HG03139 (cell line): ENCODE measurements at regions not wholly inside any gene's neighbourhood (a gene's known extent, or its start where the extent isn't known, plus 50 kb on each side); places are given as distances from the start of the nearest gene placed in this dataset.
"Not testable (repeated sequence)": the region's sequence is repeated elsewhere in the genome, so short reads cannot be mapped to it uniquely, and the experiment has no call there.

ENCODE experiments used
- ATAC-seq: cut with Tn5 transposase; IDR thresholded peaks from one replicate; pipeline ENCODE4 v1.9.1; 2021; ENCODE audit not compliant: unreplicated experiment

DNA sequence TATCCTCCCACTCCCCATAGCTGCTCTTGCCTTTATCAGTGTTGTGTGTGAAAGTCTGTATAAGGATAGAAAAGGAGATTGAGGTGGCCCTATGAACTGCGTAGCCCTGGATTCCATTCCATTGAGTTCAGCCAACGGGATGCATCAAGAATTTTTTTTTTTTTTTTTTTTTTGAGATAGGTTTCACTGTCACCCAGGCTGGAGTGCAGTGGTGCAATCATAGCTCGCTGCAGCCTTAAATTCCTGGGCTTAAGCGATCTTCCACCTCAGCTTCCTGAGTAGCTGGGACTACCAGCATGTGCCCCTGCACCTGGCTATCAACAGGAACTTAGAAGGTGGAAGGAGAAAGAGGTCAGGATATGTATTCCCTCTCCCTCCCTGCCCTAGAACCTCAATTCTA lies 187.2 kb upstream of the SPRY1 start:
- ATAC-seq = no peak

DNA sequence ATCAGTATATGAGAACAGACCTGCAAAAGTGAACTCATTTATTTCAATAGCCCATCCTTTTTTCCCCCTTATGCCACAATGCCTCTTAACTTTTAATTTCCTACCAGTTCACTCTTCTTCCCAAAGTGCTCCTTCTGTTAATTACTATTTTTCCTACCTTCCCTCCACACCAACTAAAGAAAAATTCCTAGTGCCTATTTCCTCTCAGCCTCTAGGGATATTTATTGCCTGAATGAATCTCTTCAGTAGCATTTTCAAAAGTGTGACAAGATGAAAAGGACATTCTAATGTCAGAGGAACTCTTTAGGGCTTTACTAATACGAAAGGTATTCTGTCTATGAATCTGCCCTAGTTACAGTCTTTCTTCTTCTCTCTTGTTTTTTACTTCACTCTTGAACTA lies 181.1 kb upstream of the SPRY1 start:
- no peak for ATAC-seq

DNA sequence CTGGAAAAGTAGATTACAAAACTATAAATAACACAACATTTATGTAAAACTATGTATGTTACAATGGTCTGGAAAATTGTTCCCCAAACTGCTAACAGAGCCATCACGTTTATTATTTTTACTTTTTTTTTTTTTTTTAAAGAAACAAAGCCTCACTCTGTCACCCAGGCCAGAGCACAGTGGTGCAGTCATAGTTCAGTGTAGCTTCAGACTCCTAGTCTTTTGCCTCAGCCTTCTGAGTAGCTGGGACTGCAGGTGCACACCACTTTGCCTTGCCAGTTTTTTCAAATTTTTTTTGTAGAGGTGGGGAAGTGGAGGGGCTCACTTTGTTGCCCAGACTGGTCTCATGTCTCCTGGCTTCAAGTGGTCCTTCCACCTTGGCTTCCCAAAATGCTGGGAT lies 180.1 kb upstream of the SPRY1 start:
- no peak for ATAC-seq

DNA sequence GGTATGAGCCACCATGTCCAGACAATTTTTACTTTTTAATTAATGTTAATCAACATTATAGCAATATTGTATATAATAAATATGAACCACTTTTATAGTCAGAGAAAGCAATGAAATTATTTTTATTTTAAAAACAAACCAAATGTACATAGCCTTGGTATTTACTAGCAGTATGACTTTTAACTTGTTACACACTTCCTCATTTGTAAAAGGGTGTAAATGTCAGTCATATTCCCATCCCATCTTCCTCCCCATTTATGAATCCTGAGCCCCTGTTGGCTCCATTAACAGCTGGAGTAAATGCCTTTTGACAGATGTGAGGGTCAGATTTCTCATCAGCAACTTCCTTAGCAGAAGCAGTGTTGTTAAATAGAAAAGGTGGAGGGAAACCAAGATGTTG lies 179.6 kb upstream of the SPRY1 start:
- ATAC-seq = no peak

DNA sequence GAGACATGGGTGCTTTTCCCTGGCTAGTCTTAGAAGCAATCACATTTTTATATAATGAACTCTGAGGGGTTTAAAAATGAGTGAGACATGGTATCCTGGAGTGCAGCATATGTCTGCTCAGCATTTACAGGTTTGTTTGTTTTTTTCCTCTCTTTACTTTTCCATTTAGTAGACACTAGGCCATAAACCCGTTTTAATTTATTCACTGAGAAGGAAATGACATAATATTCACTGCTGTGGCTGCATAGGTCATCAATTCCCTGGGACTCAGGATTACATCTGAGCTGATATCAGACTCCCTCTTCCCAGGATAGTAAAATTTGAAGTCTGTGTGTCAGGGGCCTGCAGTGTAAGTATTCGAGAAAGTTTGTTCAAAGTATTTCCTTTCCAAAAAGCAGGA lies 178.9 kb upstream of the SPRY1 start:
- ATAC-seq = no peak

DNA sequence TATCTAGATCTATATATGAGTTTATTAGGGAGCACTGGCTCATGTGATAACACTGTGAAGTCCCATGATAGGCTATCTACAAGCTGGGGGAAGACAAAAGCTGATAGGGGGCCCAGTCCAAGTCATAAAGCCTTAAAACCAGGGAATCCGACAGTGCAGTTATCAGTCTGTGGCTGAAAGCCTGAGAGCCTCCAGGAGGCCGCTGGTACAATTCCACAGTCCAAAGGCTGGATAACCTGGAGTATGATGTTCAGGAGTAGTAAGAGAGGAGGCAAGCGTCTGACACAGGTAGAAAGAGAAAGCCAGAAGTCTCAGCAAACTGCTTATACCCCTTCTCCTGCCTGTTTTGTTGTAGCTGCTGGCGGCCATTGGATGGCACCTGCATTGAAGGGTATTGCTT lies 177.6 kb upstream of the SPRY1 start:
- ATAC-seq = no peak

DNA sequence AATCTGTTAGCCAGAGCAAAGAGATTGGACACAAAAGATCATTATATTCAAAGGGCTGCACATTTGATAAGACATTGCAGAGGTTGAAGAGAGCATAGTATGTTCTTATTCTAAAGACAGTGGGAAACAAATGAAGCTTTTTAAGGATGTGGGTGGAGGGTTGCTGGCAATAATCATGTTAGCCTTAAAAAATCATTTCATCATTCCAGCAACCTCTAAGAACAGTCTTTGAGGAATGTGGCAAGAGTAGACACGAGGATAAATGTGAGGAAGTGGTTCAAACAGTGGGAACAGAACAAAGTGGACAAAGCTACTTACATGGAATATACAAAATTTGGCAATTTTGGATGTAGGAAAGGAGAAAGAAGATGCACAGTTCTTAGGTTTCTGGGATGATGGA lies 167.3 kb upstream of the SPRY1 start:
- ATAC-seq = no peak

DNA sequence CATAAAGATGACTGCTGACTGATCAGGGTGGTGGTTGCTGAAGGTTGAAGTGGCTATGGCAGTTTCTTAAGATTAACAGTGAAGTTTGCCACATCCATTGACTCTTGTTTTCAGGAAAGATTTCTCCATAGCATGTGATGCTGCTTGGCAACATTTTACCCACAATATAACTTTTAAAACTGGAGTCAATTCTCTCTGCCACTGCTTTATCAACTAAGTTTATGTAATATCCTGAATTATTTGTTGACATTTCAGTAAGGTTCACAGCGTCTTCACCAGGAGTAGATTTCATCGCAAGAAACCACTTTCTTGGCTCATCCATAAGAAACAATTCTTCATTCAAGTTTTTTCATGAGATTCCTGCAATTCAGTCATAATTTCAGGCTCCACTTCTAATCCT lies 166.5 kb upstream of the SPRY1 start:
- no peak for ATAC-seq

DNA sequence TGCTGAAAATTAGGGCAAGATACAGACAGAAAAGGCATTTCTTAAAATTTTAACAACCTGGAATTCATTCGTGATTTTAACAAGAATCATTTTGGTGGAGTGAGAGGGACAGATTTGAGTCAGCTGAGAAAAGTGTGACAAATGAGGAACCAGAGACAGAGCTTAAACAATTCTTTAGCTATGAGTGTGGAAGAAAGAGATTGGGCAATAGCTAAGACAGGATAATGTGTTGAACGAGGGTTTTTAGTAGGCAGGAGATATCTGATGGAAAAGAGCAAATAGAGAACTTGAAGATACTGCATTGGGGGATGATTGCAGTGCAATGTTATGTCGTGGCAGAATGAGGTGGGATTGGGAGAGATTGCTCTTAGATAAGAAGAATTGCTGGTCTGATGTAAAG lies 164.2 kb upstream of the SPRY1 start:
- ATAC-seq = no peak

DNA sequence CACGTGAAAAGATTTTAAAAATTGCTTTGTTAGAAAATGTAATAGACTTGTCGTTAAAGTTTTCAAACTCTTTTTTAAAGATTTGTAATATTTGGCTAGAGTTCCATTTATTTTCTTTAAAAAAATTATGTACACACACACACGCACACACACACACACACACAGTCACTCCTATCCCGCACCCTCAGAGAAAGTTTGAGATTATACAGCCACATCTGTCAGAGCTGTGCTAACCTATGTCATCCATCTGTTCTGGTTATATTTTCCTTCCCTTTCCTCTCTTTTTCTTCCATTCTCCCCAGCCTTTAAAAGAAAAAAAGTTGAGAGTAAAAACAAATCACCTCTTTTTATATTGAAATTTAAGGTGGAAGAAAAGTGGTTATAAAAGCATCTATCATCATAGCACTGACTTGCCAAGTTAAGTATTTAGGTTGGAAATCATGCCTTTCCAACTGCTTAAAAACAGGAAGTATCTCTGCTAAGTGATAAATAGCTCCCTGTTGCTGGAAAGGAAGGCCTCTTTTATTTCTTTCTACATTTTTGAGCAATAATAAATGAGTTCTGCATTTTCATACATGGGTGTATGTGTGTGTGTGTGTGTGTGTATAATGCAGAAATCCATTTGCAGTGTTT lies 163.3 kb upstream of the SPRY1 start:
- ATAC-seq = no peak

DNA sequence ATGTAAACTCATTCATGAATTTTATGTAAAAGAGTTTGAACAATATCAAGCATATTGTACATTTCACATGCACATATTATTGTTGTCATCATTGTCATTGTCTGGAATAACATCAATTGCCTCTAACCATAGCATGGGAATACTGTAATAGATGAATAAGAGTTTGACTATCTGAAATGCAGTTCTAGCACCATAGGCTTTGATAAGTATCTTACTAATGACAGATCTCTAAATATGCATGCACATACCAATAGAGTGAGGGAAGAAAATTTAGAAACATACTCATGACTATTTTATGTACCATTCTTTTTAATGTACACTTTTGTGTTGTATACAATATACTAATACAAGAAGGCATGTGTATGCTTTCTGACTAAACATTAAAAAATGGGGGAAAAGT lies 161.6 kb upstream of the SPRY1 start:
- ATAC-seq = no peak

DNA sequence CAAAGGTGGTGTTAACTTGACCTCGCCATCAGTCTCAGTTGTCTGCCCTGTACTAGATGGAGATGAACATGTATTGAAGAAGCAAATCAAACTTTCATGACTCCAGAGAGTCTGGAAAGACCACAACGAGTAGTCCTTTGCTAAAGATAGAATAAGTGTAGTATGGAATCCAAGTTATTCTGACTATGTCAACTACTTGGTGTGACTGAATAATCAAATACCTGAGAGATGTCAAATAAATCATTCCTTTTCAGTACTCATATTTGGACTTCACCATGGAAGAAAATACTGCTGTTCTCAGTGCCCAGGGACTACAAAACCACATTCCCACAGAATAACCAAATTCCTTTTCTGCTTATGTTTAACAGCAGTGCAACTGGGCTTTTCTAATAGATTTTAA lies 161.2 kb upstream of the SPRY1 start:
- ATAC-seq = no peak

DNA sequence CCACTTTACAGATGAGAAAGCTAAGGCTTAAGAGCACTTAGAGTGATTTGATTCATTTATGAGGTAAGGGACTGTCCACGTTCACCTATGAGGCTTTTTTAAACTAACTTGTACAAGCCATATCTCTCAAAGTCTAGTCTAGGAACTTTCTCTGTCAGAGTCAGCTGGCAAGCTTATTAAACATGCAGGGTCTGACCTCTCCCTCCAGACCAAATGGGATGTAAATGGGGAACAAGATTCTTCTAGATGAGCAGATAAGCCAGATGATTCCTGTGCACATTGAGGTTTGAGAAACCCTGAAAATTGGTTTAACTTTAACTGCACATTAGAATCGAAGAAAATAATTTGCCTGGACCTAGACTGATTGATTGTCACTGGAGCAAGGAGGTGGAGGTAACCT lies 160.0 kb upstream of the SPRY1 start:
- ATAC-seq = no peak

DNA sequence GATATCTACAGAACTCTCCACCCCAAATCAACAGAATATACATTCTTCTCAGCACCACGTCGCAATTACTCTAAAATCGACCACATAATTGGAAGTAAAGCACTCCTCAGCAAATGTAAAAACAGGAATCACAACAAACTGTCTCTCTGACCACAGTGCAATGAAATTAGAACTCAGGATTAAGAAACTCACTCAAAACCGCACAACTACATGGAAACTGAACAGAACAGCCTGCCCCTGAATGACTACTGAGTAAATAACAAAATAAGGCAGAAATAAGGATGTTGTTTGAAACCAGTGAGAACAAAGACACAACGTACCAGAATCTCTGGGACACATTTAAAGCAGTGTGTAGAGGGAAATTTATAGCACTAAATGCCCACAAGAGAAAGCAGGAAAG lies 156.3 kb upstream of the SPRY1 start:
- not testable (repeated sequence) for ATAC-seq

DNA sequence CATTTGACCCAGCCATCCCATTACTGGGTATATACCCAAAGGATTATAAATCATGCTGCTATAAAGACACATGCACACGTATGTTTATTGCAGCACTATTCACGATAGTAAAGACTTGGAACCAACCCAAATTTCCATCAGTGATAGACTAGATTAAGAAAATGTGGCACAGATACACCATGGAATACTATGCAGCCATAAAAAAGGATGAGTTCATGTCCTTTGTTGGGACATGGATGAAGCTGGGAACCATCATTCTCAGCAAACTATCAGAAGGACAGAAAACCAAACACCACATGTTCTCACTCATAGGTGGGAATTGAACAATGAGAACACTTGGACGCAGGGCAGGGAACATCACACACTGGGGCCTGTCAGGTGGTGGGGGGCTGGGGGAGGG lies 153.4 kb upstream of the SPRY1 start:
- ATAC-seq = not testable (repeated sequence)

DNA sequence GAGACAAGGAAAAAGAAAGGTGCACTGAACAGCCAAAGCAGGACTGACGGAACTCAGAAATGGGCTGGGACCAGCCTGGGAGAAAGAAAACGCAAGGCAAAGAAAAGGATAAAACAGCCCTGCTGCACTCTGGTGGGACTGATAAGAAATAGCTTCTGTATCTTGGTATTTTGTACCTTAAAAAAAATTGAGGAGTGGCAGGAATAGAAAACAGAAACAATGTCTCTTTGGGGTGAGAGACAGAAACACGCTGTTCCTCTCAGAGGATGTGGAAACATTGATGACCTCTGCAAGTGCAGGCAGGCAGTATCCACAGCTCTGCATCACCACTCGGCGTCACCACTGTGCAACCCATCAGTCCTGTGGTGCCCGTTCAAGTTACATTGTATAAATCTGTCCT lies 152.5 kb upstream of the SPRY1 start:
- peak; percentile 65 for ATAC-seq

DNA sequence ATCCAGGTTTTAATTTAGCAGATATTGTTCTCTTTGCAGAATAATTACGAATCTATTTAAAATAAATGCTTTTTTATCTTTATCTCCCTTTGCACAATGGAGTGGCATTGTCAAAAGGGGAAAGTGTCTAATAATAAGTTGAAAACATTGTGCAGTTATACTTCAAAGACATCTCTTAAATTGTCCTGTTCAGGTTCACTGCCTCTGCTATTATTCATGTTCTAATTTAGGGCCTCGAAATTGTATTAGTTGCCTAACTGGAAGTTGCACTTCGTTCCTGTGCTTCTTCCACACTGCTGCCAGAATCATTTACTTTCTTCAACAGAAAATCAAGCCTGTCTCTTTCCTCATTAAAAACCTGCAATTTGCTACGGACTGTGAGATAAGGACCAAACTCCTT lies 150.5 kb upstream of the SPRY1 start:
- ATAC-seq = no peak

DNA sequence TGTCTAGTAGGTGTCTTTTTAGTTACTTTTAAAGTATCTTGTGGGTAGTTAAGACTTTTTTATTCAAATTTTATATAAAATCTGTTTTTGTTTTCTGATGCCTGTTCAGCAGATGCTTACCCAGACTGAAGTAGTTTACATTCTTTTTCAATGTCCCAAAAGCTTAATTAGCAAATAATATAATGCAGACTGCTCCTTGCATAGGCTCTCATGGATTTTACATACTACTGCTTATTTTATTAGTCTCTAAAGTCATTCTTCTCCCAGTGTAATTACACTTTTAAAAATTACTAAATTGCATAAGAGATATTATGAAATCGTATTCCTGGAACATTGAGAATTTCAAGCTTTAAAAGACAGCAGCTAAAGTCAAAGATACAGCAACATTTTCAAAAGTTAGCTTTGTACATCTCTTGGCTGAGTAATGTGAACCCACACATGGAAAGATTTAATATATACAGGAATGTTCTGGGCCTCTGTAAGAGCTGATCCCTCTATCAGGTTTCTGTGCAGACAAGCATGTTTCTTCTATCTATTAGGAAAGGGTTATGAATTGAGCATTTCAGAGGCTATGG lies 148.4 kb upstream of the SPRY1 start:
- no peak for ATAC-seq

DNA sequence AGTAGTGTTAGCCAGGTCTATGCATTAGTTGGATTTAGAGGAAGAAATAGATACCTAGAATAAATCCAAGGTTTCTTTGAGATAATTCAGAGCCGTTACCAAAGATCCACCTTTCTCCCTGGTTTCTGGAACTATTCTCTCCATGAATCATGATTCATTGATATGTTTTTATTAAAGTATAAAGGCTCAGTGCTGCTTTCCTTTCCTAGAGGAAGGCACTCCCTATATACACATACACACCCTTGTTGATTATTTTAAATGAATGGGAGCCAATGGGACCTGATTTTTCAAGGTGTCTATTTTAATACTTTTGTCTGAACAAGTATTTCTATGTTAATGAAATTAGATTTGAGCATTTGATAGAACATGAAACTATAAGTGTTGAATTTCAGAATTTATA lies 146.8 kb upstream of the SPRY1 start:
- ATAC-seq = no peak

DNA sequence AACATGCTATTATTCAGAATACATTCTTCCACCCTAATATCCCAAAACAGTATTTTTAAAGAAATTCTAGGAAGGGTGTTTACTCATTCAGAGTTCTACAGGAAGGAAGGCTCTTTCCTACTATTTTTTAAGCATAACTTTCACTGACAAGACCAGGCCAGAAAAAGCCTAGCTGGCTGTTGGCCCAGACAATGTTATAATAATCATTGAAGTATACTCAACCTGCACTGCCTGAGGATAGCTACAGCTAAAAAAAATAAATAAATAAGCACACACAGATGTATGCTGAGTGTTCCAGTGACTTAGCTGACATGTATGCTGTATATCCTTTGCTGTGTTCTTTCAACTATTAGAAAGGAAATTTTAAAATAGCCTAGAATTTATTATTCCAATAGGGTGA lies 145.8 kb upstream of the SPRY1 start:
- ATAC-seq = no peak

DNA sequence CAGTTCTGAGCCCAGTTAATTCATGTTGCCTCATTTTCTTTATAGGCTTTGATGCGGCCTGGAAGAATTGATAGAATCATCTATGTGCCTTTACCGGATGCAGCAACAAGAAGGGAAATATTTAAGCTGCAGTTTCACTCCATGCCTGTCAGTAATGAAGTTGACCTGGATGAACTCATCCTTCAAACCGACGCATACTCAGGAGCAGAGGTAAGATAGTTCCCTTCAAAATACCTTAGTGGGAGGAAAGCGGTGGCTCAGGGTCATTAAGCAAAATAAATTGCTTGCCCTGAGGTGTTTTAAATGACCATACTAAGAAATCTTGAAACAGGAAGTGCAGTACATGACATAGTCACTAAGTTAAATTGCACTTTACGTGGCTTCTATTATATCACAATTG lies 140.6 kb upstream of the SPRY1 start:
- ATAC-seq = no peak

DNA sequence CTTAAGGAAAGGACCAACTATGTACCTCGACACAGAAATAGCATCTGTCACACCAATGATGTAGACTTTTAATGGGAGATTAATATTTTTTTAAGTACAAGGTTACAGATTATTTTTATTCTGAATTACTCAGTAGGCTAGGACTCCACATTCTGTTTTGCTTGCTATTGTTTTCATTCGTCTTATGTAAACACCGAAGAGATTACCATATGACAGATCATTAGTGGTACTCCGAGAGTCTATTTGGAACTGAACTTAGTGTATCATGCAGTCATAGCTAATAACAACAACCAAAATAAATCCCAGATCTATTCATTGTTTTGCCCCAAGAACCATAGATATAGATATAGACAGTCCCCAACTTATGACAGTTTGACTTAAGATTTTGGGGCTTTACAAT lies 139.7 kb upstream of the SPRY1 start:
- ATAC-seq = no peak

DNA sequence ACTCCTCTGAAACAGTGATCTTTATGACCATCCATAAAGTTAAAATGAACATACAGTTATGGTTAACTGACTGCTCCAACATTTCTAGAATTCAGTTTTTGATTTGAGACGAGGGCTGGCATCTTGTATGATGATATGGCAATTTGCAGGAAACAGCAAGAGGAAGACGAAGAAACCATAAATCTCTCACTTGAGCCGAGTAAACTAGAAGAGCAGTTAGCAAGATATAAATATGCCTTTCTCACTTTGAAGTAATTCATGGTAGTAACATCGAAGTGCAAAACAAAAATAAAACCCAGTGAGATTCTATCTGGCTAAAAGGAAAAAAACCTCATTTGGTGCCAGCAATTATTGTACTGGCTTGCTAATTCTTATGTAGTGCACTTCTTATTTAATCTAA lies 139.0 kb upstream of the SPRY1 start:
- ATAC-seq = no peak
